HEK293 (cell line): ENCODE measurements at regions not wholly inside any gene's neighbourhood (a gene's known extent, or its start where the extent isn't known, plus 50 kb on each side); places are given as distances from the start of the nearest gene placed in this dataset.

Source experiments
- CTCF ChIA-PET: fragments of 350-600 bp; formaldehyde crosslinking; extraction: SDS; loops from one replicate; lab custom pipeline; 2021; ENCODE audit warnings: antibody characterized with exemption; lab: Yijun Ruan, JAX
- POLR2A ChIA-PET: fragments of 300-600 bp; formaldehyde crosslinking; extraction: SDS; loops from one replicate; lab custom pipeline; 2020; ENCODE audit warnings: antibody characterized with exemption, inconsistent platforms; lab: Yijun Ruan, JAX
- H3K27ac ChIP-seq: fragments of 200-500 bp; sonication (Bioruptor generic); 2 replicates; pipeline ENCODE4 v1.5.1; 2014; ENCODE audit warnings: low read depth, low read length, control low read depth, inconsistent platforms; ENCODE audit errors: extremely low read depth
- H3K36me3 ChIP-seq, 2 experiments: fragments of 200-500 bp in 1 of 2; sonication (Bioruptor generic) in 1 of 2; 1 replicate in 1 of 2; 2 replicates in 1 of 2; pipeline ENCODE4 v1.5.1; 2014 to 2017; ENCODE audit warnings: inconsistent platforms in 2 of 2, low read length in 2 of 2; ENCODE audit not compliant: control insufficient read depth in 2 of 2, insufficient read depth in 1 of 2
- H3K4me1 ChIP-seq: fragments of 200-500 bp; sonication (Bioruptor generic); 2 replicates; pipeline ENCODE4 v1.5.1; 2014; ENCODE audit warnings: mild to moderate bottlenecking, low read length, inconsistent platforms; ENCODE audit not compliant: control insufficient read depth, insufficient read depth
- H3K4me3 ChIP-seq: 2 replicates; pipeline ENCODE4 v1.5.1; 2011; ENCODE audit warnings: low read depth, mild to moderate bottlenecking, control low read depth, low read length, moderate library complexity
- H3K9me3 ChIP-seq: fragments of 200-500 bp; sonication (Bioruptor generic); 2 replicates; pipeline ENCODE4 v1.5.1; 2014; ENCODE audit warnings: low read depth, low read length, inconsistent platforms; ENCODE audit not compliant: control insufficient read depth, insufficient read depth
- KLF10 ChIP-seq: fragments of 450-650 bp; IDR thresholded peaks from 2 replicates; pipeline ENCODE4 v1.5.1; 2018; ENCODE audit warnings: missing biosample characterization, mild to moderate bottlenecking, missing genetic modification characterization
- OVOL3 ChIP-seq: fragments of 450-650 bp; formaldehyde crosslinking; IDR thresholded peaks from 2 replicates; pipeline ENCODE4 v1.5.1; 2016; ENCODE audit warnings: missing biosample characterization, missing genetic modification characterization
- REST ChIP-seq: fragments of 450-650 bp; formaldehyde crosslinking; IDR thresholded peaks from 2 replicates; pipeline ENCODE4 v1.5.1; 2016; ENCODE audit warnings: missing biosample characterization, missing genetic modification characterization
- SCRT2 ChIP-seq: fragments of 450-650 bp; formaldehyde crosslinking; IDR thresholded peaks from 2 replicates; pipeline ENCODE4 v1.5.1; 2016; ENCODE audit warnings: missing biosample characterization, missing genetic modification characterization
- SETDB1 ChIP-seq: IDR thresholded peaks from one replicate; pipeline ENCODE4 v1.6.1; 2017; ENCODE audit warnings: mild to moderate bottlenecking, low read length, moderate library complexity, mixed read lengths; ENCODE audit not compliant: insufficient read length
- TCF7L2 ChIP-seq: IDR thresholded peaks from 2 replicates; pipeline ENCODE4 v1.6.1; 2011; ENCODE audit warnings: low read depth, mild to moderate bottlenecking, inconsistent platforms, low read length, moderate library complexity, borderline replicate concordance
- ZBTB6 ChIP-seq: fragments of 450-650 bp; formaldehyde crosslinking; IDR thresholded peaks from 2 replicates; pipeline ENCODE4 v1.5.1; 2017; ENCODE audit warnings: missing biosample characterization, missing genetic modification characterization
- ZFP3 ChIP-seq: fragments of 450-650 bp; formaldehyde crosslinking; IDR thresholded peaks from 2 replicates; pipeline ENCODE4 v1.5.1; 2016; ENCODE audit warnings: low read depth, missing biosample characterization, missing genetic modification characterization
- ZNF132 ChIP-seq: fragments of 450-650 bp; formaldehyde crosslinking; IDR thresholded peaks from 2 replicates; pipeline ENCODE4 v1.5.1; 2017; ENCODE audit warnings: missing biosample characterization, missing genetic modification characterization, borderline replicate concordance
- ZNF133 ChIP-seq: fragments of 450-650 bp; formaldehyde crosslinking; IDR thresholded peaks from 2 replicates; pipeline ENCODE4 v1.5.1; 2016; ENCODE audit warnings: missing biosample characterization, missing genetic modification characterization
- ZNF155 ChIP-seq: fragments of 450-650 bp; formaldehyde crosslinking; IDR thresholded peaks from 2 replicates; pipeline ENCODE4 v1.5.1; 2016; ENCODE audit warnings: missing biosample characterization, missing genetic modification characterization
- ZNF19 ChIP-seq: fragments of 450-650 bp; formaldehyde crosslinking; IDR thresholded peaks from 2 replicates; pipeline ENCODE4; 2016; ENCODE audit warnings: missing biosample characterization, missing genetic modification characterization, low read depth
- ZNF416 ChIP-seq: fragments of 450-650 bp; formaldehyde crosslinking; IDR thresholded peaks from 2 replicates; pipeline ENCODE4 v1.5.1; 2016; ENCODE audit warnings: missing biosample characterization, missing genetic modification characterization
- ZNF518A ChIP-seq: fragments of 450-650 bp; formaldehyde crosslinking; conservative IDR thresholded peaks from 2 replicates; pipeline ENCODE4 v1.5.1; 2016; ENCODE audit warnings: low read depth, missing biosample characterization, missing genetic modification characterization
- ZNF548 ChIP-seq: fragments of 450-650 bp; formaldehyde crosslinking; IDR thresholded peaks from 2 replicates; pipeline ENCODE4 v1.5.1; 2016; ENCODE audit warnings: missing biosample characterization, missing genetic modification characterization
- ZNF600 ChIP-seq: fragments of 450-650 bp; formaldehyde crosslinking; IDR thresholded peaks from 2 replicates; pipeline ENCODE4 v1.5.1; 2016; ENCODE audit warnings: missing biosample characterization, missing genetic modification characterization
- ZXDB ChIP-seq: fragments of 450-650 bp; formaldehyde crosslinking; IDR thresholded peaks from 2 replicates; pipeline ENCODE4 v1.5.1; 2016; ENCODE audit warnings: missing biosample characterization, missing genetic modification characterization
- TF ChIP-seq, protein P1 (sequence below): fragments of 450-650 bp; formaldehyde crosslinking; IDR thresholded peaks from 2 replicates; pipeline ENCODE4 v1.5.1; 2016; ENCODE audit warnings: missing biosample characterization, missing genetic modification characterization
- TF ChIP-seq, protein P2 (sequence below): fragments of 450-650 bp; formaldehyde crosslinking; IDR thresholded peaks from 2 replicates; pipeline ENCODE4 v1.5.1; 2016; ENCODE audit warnings: missing biosample characterization, missing genetic modification characterization

DNA sequence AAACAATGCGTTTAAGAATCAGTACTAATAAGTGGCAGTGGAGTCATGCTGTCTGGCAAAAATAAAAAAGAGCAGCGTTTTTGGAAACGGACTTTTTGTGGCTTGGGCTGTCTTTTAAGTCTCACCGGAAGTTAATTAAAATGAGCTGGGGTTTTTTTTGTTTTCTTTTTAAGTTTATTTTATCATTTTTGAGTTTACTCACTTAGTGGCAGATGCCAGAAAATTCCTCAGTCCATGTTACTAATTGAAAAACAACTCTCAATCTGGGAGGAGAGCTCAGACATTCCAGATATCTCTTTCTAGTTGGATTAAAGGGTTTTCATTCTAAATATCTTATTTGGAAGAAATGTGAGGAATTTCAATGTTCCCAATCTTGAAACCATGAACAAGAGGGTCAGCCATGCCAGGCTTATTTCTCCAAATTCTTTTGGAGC, 133.8 kb upstream of the AGR3 start:
- TF ChIP-seq ZBTB6 (no peak), SCRT2 (tag by site-specific recombination) (no peak), ZNF19 (tag by site-specific recombination) (no peak), ZNF155 (tag by site-specific recombination) (no peak), ZNF548 (tag by site-specific recombination) (no peak), OVOL3 (no peak), SETDB1 (no peak), KLF10 (tag by site-specific recombination) (no peak), ZNF132 (tag by site-specific recombination) (no peak), ZNF133 (tag by site-specific recombination) (no peak), ZXDB (tag by site-specific recombination) (no peak), ZNF600 (tag by site-specific recombination) (no peak)
- TF ChIP-seq, protein P1, sequence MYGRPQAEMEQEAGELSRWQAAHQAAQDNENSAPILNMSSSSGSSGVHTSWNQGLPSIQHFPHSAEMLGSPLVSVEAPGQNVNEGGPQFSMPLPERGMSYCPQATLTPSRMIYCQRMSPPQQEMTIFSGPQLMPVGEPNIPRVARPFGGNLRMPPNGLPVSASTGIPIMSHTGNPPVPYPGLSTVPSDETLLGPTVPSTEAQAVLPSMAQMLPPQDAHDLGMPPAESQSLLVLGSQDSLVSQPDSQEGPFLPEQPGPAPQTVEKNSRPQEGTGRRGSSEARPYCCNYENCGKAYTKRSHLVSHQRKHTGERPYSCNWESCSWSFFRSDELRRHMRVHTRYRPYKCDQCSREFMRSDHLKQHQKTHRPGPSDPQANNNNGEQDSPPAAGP (tag by site-specific recombination): no peak
- CTCF ChIA-PET: interaction anchor here (0.5 kb wide), 1 partner anchor 144 kb away, joined by 3 read pairs; no protein-coding TSS in a partner anchor
- POLR2A ChIA-PET: no interaction called here
- H3K4me3 ChIP-seq: no peak overlapping the region
- H3K9me3 ChIP-seq: no peaks in the 10 kb centered on the region
- H3K27ac ChIP-seq: no peak overlapping the region
- H3K36me3 ChIP-seq: no peaks in the 10 kb centered on the region
- no peaks in the 10 kb centered on the region for H3K4me1 ChIP-seq

DNA sequence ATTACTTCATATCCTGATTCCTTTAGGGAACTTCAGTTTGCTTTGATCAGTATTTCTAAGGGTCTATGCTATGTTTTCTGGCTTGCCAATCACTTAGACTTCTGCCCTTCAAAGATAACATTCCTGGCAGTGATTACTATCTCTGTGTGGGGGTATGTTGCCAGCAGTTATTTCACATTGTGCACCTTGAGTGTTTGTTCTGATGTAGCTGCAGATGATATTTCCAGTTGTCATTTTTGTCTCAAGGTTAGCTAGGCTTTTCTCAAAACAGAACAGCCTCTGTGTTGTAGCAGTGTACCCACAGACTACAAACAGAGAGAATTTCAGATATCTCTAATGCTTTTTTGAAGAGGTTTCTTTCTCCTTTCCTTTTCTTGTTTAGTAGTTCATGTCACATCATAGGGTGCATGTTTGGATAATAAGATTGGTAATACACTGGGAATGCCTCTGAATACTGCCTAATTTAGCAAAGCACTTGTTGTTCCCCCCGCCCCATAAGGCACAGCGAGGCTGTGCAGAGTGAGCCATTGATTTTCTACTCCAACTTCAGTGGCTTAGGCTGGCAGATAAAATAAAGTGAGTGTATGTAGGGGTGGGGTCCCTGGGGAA, 134.7 kb upstream of the AGR3 start:
- CTCF ChIA-PET: no interaction called here

More for the DNA sequence above, 134.7 kb upstream of the AGR3 start:
- H3K27ac ChIP-seq: no peak overlapping the region
- TF ChIP-seq, protein P2, sequence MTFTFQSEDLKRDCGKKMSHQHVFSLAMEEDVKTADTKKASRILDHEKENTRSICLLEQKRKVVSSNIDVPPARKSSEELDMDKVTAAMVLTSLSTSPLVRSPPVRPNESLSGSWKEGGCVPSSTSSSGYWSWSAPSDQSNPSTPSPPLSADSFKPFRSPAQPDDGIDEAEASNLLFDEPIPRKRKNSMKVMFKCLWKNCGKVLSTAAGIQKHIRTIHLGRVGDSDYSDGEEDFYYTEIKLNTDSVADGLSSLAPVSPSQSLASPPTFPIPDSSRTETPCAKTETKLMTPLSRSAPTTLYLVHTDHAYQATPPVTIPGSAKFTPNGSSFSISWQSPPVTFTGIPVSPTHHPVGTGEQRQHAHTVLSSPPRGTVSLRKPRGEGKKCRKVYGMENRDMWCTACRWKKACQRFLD (tag by site-specific recombination): no peak
- no peak for TF ChIP-seq TCF7L2
- TF ChIP-seq ZFP3 (tag by site-specific recombination): no peak
- no peak for TF ChIP-seq REST (tag by site-specific recombination)
- no peak for TF ChIP-seq ZNF416
- TF ChIP-seq ZNF518A (tag by site-specific recombination): no peak
- POLR2A ChIA-PET: no interaction called here
- no peaks in the 10 kb centered on the region for H3K4me1 ChIP-seq
- H3K36me3 ChIP-seq: no peaks in the 10 kb centered on the region
- no peak overlapping the region for H3K4me3 ChIP-seq
- H3K9me3 ChIP-seq: no peaks in the 10 kb centered on the region
